ENCODE measurements at regions not wholly inside any gene's neighbourhood (a gene's known extent, or its start where the extent isn't known, plus 50 kb on each side); places are given as distances from the start of the nearest gene placed in this dataset.

- Mint-ChIP-seq H3K27me3 (ENCODE audit: low read depth) (no peaks in the 10 kb centered on the region), H3K4me3 (no peak overlapping the region), H3K4me1 (no peaks in the 10 kb centered on the region), H3K36me3 (no peaks in the 10 kb centered on the region), H3K27ac (no peak overlapping the region), H3K9me3 (no peaks in the 10 kb centered on the region)
- DNase-seq (ENCODE audit: low spot score) (no peak), ATAC-seq (no peak)
- POLR2A ChIA-PET: no interaction called here
- CTCF ChIA-PET: interaction anchor here (1.2 kb wide), 1 partner anchor 85 kb away, joined by 3 read pairs; no protein-coding TSS in a partner anchor
- TF ChIP-seq CREM (CRISPR knock-in tag; IDR thresholded peaks at IDR 0.05): no peak
- TF ChIP-seq, protein P1, sequence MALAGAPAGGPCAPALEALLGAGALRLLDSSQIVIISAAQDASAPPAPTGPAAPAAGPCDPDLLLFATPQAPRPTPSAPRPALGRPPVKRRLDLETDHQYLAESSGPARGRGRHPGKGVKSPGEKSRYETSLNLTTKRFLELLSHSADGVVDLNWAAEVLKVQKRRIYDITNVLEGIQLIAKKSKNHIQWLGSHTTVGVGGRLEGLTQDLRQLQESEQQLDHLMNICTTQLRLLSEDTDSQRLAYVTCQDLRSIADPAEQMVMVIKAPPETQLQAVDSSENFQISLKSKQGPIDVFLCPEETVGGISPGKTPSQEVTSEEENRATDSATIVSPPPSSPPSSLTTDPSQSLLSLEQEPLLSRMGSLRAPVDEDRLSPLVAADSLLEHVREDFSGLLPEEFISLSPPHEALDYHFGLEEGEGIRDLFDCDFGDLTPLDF (CRISPR knock-in tag; IDR thresholded peaks at IDR 0.05): no peak
- no peak for TF ChIP-seq ZNF396 (CRISPR knock-in tag; IDR thresholded peaks at IDR 0.05; ENCODE audit: borderline replicate concordance)
- no peak for TF ChIP-seq SMAD4 (CRISPR knock-in tag; IDR thresholded peaks at IDR 0.05)
- no peak for TF ChIP-seq ATF2 (CRISPR knock-in tag; IDR thresholded peaks at IDR 0.05; ENCODE audit: borderline replicate concordance, low read depth)
- no peak for TF ChIP-seq NR1H2 (CRISPR knock-in tag; IDR thresholded peaks at IDR 0.05)
- no peak for TF ChIP-seq ZNF671 (CRISPR knock-in tag; IDR thresholded peaks at IDR 0.05)
- TF ChIP-seq OVOL2 (CRISPR knock-in tag; IDR thresholded peaks at IDR 0.05; ENCODE audit: borderline replicate concordance): no peak
- no peak for TF ChIP-seq FOXK1 (CRISPR knock-in tag; IDR thresholded peaks at IDR 0.05)
- TF ChIP-seq TEAD4 (CRISPR knock-in tag; IDR thresholded peaks at IDR 0.05): no peak
- TF ChIP-seq, protein P2, sequence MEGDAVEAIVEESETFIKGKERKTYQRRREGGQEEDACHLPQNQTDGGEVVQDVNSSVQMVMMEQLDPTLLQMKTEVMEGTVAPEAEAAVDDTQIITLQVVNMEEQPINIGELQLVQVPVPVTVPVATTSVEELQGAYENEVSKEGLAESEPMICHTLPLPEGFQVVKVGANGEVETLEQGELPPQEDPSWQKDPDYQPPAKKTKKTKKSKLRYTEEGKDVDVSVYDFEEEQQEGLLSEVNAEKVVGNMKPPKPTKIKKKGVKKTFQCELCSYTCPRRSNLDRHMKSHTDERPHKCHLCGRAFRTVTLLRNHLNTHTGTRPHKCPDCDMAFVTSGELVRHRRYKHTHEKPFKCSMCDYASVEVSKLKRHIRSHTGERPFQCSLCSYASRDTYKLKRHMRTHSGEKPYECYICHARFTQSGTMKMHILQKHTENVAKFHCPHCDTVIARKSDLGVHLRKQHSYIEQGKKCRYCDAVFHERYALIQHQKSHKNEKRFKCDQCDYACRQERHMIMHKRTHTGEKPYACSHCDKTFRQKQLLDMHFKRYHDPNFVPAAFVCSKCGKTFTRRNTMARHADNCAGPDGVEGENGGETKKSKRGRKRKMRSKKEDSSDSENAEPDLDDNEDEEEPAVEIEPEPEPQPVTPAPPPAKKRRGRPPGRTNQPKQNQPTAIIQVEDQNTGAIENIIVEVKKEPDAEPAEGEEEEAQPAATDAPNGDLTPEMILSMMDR (IDR thresholded peaks at IDR 0.05): no peak
Observed at GRCh38 chr2:39998617-39999016, 219.6 kb upstream of the THUMPD2 start.

DNA sequence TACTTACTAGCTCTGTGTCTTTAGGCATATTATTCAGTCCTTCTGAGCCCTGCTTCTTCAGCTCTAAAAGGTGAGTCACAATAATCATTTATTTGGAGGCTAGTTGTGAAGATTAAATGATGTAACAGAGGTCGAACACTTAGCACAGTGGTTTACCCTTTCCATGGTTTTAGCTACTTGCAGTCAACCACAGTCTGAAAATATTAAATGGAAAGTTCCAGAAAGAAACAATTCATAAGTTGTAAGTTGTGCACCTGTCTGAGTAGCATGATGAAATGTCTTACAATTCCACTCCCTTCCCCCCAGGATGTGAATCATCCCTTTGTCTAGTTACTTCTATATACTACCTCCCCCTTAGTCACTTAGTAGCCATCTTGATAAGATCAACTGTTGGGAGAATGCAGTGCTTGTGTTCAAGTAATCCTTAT, 217.6 kb upstream of the THUMPD2 start:
- ChIA-PET POLR2A (no interaction called here), CTCF (interaction anchor here (1.1 kb wide), 1 partner anchor 76 kb away, joined by 3 read pairs; no protein-coding TSS in a partner anchor)
- Mint-ChIP-seq H3K36me3 (no peaks in the 10 kb centered on the region), H3K27ac (no peak overlapping the region), H3K27me3 (ENCODE audit: low read depth) (no peaks in the 10 kb centered on the region), H3K4me1 (peaks cover under 1% of the 10 kb centered on the region), H3K4me3 (no peak overlapping the region), H3K9me3 (no peaks in the 10 kb centered on the region)
- ATAC-seq (no peak), DNase-seq (ENCODE audit: low spot score) (no peak)
- TF ChIP-seq ZNF416 (CRISPR knock-in tag; IDR thresholded peaks at IDR 0.05) (no peak), ZNF121 (CRISPR knock-in tag; IDR thresholded peaks at IDR 0.05) (no peak), MXD4 (CRISPR knock-in tag; IDR thresholded peaks at IDR 0.05; ENCODE audit: borderline replicate concordance) (no peak), SMAD3 (CRISPR knock-in tag; IDR thresholded peaks at IDR 0.05; ENCODE audit: borderline replicate concordance) (no peak), PRDM15 (CRISPR knock-in tag; IDR thresholded peaks at IDR 0.05) (no peak), RORB (CRISPR knock-in tag; IDR thresholded peaks at IDR 0.05) (no peak), RELA (CRISPR knock-in tag; IDR thresholded peaks at IDR 0.05; ENCODE audit: borderline replicate concordance) (no peak), ZBTB21 (CRISPR knock-in tag; IDR thresholded peaks at IDR 0.05; ENCODE audit: borderline replicate concordance) (no peak), ZNF281 (CRISPR knock-in tag; IDR thresholded peaks at IDR 0.05) (no peak), GRHL2 (CRISPR knock-in tag; IDR thresholded peaks at IDR 0.05; ENCODE audit: insufficient replicate concordance, severe bottlenecking) (no peak), JAZF1 (CRISPR knock-in tag; IDR thresholded peaks at IDR 0.05) (no peak), EMX1 (CRISPR knock-in tag; IDR thresholded peaks at IDR 0.05) (no peak), CREM (CRISPR knock-in tag; IDR thresholded peaks at IDR 0.05) (no peak), ESRRA (CRISPR knock-in tag; IDR thresholded peaks at IDR 0.05; ENCODE audit: borderline replicate concordance) (no peak), TEAD1 (CRISPR knock-in tag; IDR thresholded peaks at IDR 0.05) (no peak), IRF1 (CRISPR knock-in tag; IDR thresholded peaks at IDR 0.05) (no peak), FOXK1 (CRISPR knock-in tag; IDR thresholded peaks at IDR 0.05) (no peak)

Data from WTC11 (cell line).